H1 (cell line): ENCODE measurements at regions not wholly inside any gene's neighbourhood (a gene's known extent, or its start where the extent isn't known, plus 50 kb on each side); places are given as distances from the start of the nearest gene placed in this dataset.

Experiments
- CTCF ChIA-PET: fragments of 300-600 bp; sonication (Branson Sonifier 250); formaldehyde crosslinking; loops from one replicate; lab custom pipeline; 2021; ENCODE audit not compliant: partially characterized antibody; lab: Charles Lee
- POLR2A ChIA-PET: fragments of 300-600 bp; sonication (Branson Sonifier 250); formaldehyde crosslinking; loops from one replicate; lab custom pipeline; 2021; ENCODE audit warnings: inconsistent platforms; ENCODE audit not compliant: partially characterized antibody; lab: Charles Lee
- DNase-seq, 2 experiments: peaks; one replicate each; pipeline versions ENCODE4 v3.0.0 to v3.0.0-alpha.2; 2010 to 2022; ENCODE audit warnings: low spot score in 2 of 2, low read depth in 1 of 2, mixed read lengths in 1 of 2
- FAIRE-seq: peaks from 2 replicates; lab custom pipeline; 2011; peaks lifted over from hg19 to GRCh38; lab: Jason Lieb, UNC
- H2AFZ ChIP-seq: 2 replicates; pipeline ENCODE4 v1.8.1; 2012; ENCODE audit warnings: low read length, inconsistent platforms
- H2AK5ac ChIP-seq: 2 replicates; pipeline ENCODE4 v1.6.1; 2013; ENCODE audit warnings: low read depth, low read length
- H2BK120ac ChIP-seq: replicated peaks from 2 replicates; pipeline ENCODE3; 2013; ENCODE audit warnings: low read depth, low read length, inconsistent platforms
- H2BK12ac ChIP-seq: 2 replicates; pipeline ENCODE4 v1.6.1; 2013; ENCODE audit warnings: low read depth, low read length
- H2BK15ac ChIP-seq: 2 replicates; pipeline ENCODE4 v1.6.1; 2013; ENCODE audit warnings: low read length
- H2BK20ac ChIP-seq: 2 replicates; pipeline ENCODE4 v1.6.1; 2013; ENCODE audit warnings: low read length
- H2BK5ac ChIP-seq: 2 replicates; pipeline ENCODE4 v1.6.1; 2013; ENCODE audit warnings: low read depth, low read length
- H3K14ac ChIP-seq: 2 replicates; pipeline ENCODE4 v1.6.1; 2013; ENCODE audit warnings: inconsistent platforms; ENCODE audit not compliant: insufficient read length
- H3K18ac ChIP-seq: 2 replicates; pipeline ENCODE4 v1.6.1; 2013; ENCODE audit warnings: low read length; ENCODE audit errors: extremely low read depth
- H3K23ac ChIP-seq: 2 replicates; pipeline ENCODE4 v1.6.1; 2013; ENCODE audit warnings: inconsistent platforms; ENCODE audit not compliant: insufficient read length
- H3K23me2 ChIP-seq: 2 replicates; pipeline ENCODE4 v1.6.1; 2013; ENCODE audit warnings: low read depth, low read length
- H3K27ac ChIP-seq: 2 replicates; pipeline ENCODE4 v1.6.1; 2011; ENCODE audit warnings: low read depth, low read length, inconsistent platforms
- H3K27me3 ChIP-seq, 4 experiments: replicated peaks in 1 of 4; 1 replicate in 1 of 4; 2 replicates in 3 of 4; pipeline versions ENCODE4 v1.6.1 to v1.8.1; 2011 to 2013; ENCODE audit warnings: low read length in 3 of 4, mild to moderate bottlenecking in 3 of 4, inconsistent platforms in 2 of 4, mixed read lengths in 2 of 4, moderate library complexity in 1 of 4; ENCODE audit not compliant: control insufficient read depth in 3 of 4, insufficient read depth in 3 of 4; ENCODE audit errors: extremely low read depth in 1 of 4
- H3K36me3 ChIP-seq, 4 experiments: 2 replicates each; pipeline versions ENCODE4 v1.6.1 to v1.8.1; 2011 to 2013; ENCODE audit warnings: mild to moderate bottlenecking in 4 of 4, low read length in 3 of 4, moderate library complexity in 2 of 4, control low read depth in 1 of 4, inconsistent platforms in 1 of 4; ENCODE audit not compliant: insufficient read depth in 4 of 4, control insufficient read depth in 2 of 4
- H3K4ac ChIP-seq: replicated peaks from 2 replicates; pipeline ENCODE3; 2013; ENCODE audit warnings: low read length, low read depth, mixed read lengths, inconsistent platforms; ENCODE audit not compliant: insufficient read length
- H3K4me1 ChIP-seq, 4 experiments: replicated peaks in 1 of 4; 1 replicate in 1 of 4; 2 replicates in 3 of 4; pipeline versions ENCODE4 v1.6.1 to v1.8.1; 2011 to 2013; ENCODE audit warnings: low read length in 3 of 4, inconsistent platforms in 2 of 4, mixed read lengths in 1 of 4; ENCODE audit not compliant: insufficient read depth in 4 of 4, control insufficient read depth in 3 of 4
- H3K4me2 ChIP-seq, 2 experiments: 2 replicates each; pipeline versions ENCODE4 v1.6.1 to v1.8.1; 2011 to 2013; ENCODE audit warnings: low read depth in 2 of 2, low read length in 2 of 2, control low read depth in 1 of 2, inconsistent platforms in 1 of 2, mild to moderate bottlenecking in 1 of 2; ENCODE audit not compliant: insufficient read depth in 1 of 2
- H3K4me3 ChIP-seq, 4 experiments: fragments of 200-600, 300-600 bp in 1 of 4; sonication (generic), shearing (Covaris generic), sonication (Bioruptor Twin) in 1 of 4; 2 replicates each; pipeline versions ENCODE4 v1.5.1 to v1.8.1; 2011 to 2016; ENCODE audit warnings: low read length in 4 of 4, low read depth in 3 of 4, control low read depth in 2 of 4, inconsistent platforms in 2 of 4, mild to moderate bottlenecking in 2 of 4, mixed read lengths in 1 of 4, moderate library complexity in 1 of 4; ENCODE audit not compliant: insufficient read depth in 2 of 4; ENCODE audit errors: extremely low read depth in 1 of 4
- H3K56ac ChIP-seq: replicated peaks from 2 replicates; pipeline ENCODE3; 2013; ENCODE audit warnings: low read depth, mild to moderate bottlenecking, mixed read lengths, low read length, inconsistent platforms; ENCODE audit not compliant: insufficient read length
- H3K79me1 ChIP-seq: 2 replicates; pipeline ENCODE4 v1.6.1; 2013; ENCODE audit warnings: low read depth, low read length, control low read depth
- H3K79me2 ChIP-seq, 2 experiments: 2 replicates each; pipeline versions ENCODE4 v1.6.1 to v1.8.1; 2012 to 2013; ENCODE audit warnings: low read length in 2 of 2, mild to moderate bottlenecking in 2 of 2, inconsistent platforms in 1 of 2; ENCODE audit not compliant: insufficient read depth in 2 of 2, control insufficient read depth in 1 of 2
- H3K9ac ChIP-seq, 4 experiments: replicated peaks in 1 of 4; 1 replicate in 1 of 4; 2 replicates in 3 of 4; pipeline versions ENCODE4 v1.6.1 to v1.8.1; 2011 to 2013; ENCODE audit warnings: low read depth in 3 of 4, low read length in 3 of 4, control low read depth in 2 of 4, mild to moderate bottlenecking in 2 of 4, moderate library complexity in 2 of 4, inconsistent platforms in 1 of 4; ENCODE audit errors: extremely low read depth in 1 of 4
- H3K9me3 ChIP-seq, 2 experiments: 2 replicates each; pipeline versions ENCODE4 v1.6.1 to v1.8.1; 2012 to 2013; ENCODE audit warnings: mild to moderate bottlenecking in 2 of 2, moderate library complexity in 2 of 2, control low read depth in 1 of 2, inconsistent platforms in 1 of 2, low read depth in 1 of 2, low read length in 1 of 2, mixed read lengths in 1 of 2; ENCODE audit not compliant: insufficient read depth in 2 of 2
- H4K20me1 ChIP-seq, 2 experiments: replicated peaks in 1 of 2; 2 replicates each; pipeline versions ENCODE3 to v1.8.1; 2011 to 2013; ENCODE audit warnings: inconsistent platforms in 2 of 2, low read length in 2 of 2, mild to moderate bottlenecking in 1 of 2; ENCODE audit not compliant: insufficient read depth in 2 of 2, control insufficient read depth in 1 of 2
- H4K5ac ChIP-seq: 2 replicates; pipeline ENCODE4 v1.6.1; 2013; ENCODE audit warnings: low read length, low read depth, mixed read lengths, inconsistent platforms; ENCODE audit not compliant: insufficient read length
- H4K8ac ChIP-seq: 2 replicates; pipeline ENCODE4 v1.8.0; 2013; ENCODE audit warnings: mild to moderate bottlenecking, moderate library complexity, low read length, inconsistent platforms; ENCODE audit not compliant: insufficient read depth; ENCODE audit errors: extremely low read depth
- H4K91ac ChIP-seq: replicated peaks from 2 replicates; pipeline ENCODE3; 2013; ENCODE audit warnings: low read length, mixed read lengths, inconsistent platforms; ENCODE audit not compliant: insufficient read length
- MAX ChIP-seq: IDR thresholded peaks from 2 replicates; pipeline ENCODE4 v1.6.1; 2012; ENCODE audit warnings: inconsistent platforms
- TEAD4 ChIP-seq: IDR thresholded peaks from 2 replicates; pipeline ENCODE4 v1.6.1; 2012; ENCODE audit warnings: low read depth, low read length, inconsistent platforms, mixed read lengths
- ZNF274 ChIP-seq: IDR thresholded peaks from 2 replicates; pipeline ENCODE4 v1.7.0; 2012; ENCODE audit warnings: low read length, borderline replicate concordance; ENCODE audit errors: extremely low read depth
- WGBS, 2 experiments: shearing (Covaris generic) in 1 of 2; methylation state at CpG; one replicate each; pipeline versions ENCODE4 v1.1.6 to v1.1.7; 2013 to 2015; ENCODE audit warnings: low lambda C conversion rate in 2 of 2, mixed read lengths in 2 of 2, inconsistent platforms in 1 of 2, low coverage in 1 of 2, missing lambda C conversion rate in 1 of 2; ENCODE audit not compliant: insufficient replicate concordance in 2 of 2, insufficient coverage in 1 of 2, insufficient read length in 1 of 2; ENCODE audit errors: extremely low coverage in 1 of 2, missing lambda C conversion rate in 1 of 2; 5-methylcytosine and 5-hydroxymethylcytosine counted together

DNA sequence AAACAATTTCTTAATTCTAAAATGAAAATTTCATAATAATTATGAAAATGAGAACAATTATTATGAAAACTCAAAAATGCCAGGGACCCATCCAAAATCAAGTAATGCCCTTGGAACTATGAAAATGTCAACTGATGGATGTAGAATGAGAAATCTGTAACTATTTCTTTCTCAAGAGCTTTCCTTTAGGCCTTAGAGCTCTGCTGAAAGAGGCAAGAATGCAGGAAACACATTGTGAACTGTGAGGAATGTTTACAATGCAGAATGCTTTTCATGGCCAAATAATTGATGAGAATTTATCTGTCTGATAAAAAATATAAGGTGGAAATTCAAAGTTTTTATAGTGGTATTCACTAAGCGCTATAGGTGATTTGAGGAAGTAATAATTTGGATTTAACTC is 207.1 kb upstream of the PCDH18 start:
- Histone ChIP-seq H3K9me3 (no peaks in the 10 kb centered on the region), H2BK20ac (no peak overlapping the region), H3K4me1 (no peaks in the 10 kb centered on the region), H2AFZ (no peak overlapping the region), H3K18ac (no peak overlapping the region), H4K8ac (no peak overlapping the region), H2AK5ac (no peak overlapping the region), H3K23ac (no peak overlapping the region), H4K5ac (no peak overlapping the region), H3K79me1 (no peaks in the 10 kb centered on the region), H3K14ac (no peak overlapping the region), H3K4me3 (no peak overlapping the region), H2BK120ac (no peak overlapping the region), H3K4me2 (no peak overlapping the region), H3K4ac (no peak overlapping the region), H4K91ac (no peak overlapping the region), H2BK12ac (no peak overlapping the region), H3K79me2 (no peaks in the 10 kb centered on the region), H3K27me3 (no peaks in the 10 kb centered on the region), H3K23me2 (no peaks in the 10 kb centered on the region), H3K27ac (no peak overlapping the region), H2BK5ac (no peak overlapping the region), H3K36me3 (no peaks in the 10 kb centered on the region), H4K20me1 (no peaks in the 10 kb centered on the region), H3K9ac (no peak overlapping the region), H3K56ac (no peak overlapping the region), H2BK15ac (no peak overlapping the region)
- no peak for DNase-seq
- FAIRE-seq, result no peak
- no peak for TF ChIP-seq ZNF274
- peak; percentile 44; the same call in 1 of the 2 replicates for TF ChIP-seq TEAD4
- TF ChIP-seq MAX, result no peak
- ChIA-PET POLR2A (interaction anchor here (0.9 kb wide), 1 partner anchor 44 kb away, joined by 3 read pairs; no protein-coding TSS in a partner anchor), CTCF (no interaction called here)
- WGBS, 2 experiments, result 94% methylated on average over 1 of the region's 1 CpG; no CpG with 5 or more reads in 1 of the 2 experiments
